ENCODE measurements at regions not wholly inside any gene's neighbourhood (a gene's known extent, or its start where the extent isn't known, plus 50 kb on each side); places are given as distances from the start of the nearest gene placed in this dataset.

GRCh38 chr2:234245945-234246344, 195.4 kb downstream of the SPP2 start:
- no peaks in the 10 kb centered on the region for H3K9me3 Mint-ChIP-seq

GRCh38 chr2:234243871-234244565, 193.5 kb downstream of the SPP2 start:
- Mint-ChIP-seq H3K9me3 (no peaks in the 10 kb centered on the region), H3K4me1 (peaks cover 6% of the 10 kb centered on the region), H3K4me3 (peak overlapping the region; percentile 70), H3K36me3 (ENCODE audit: low read depth) (no peaks in the 10 kb centered on the region), H3K27me3 (no peaks in the 10 kb centered on the region), H3K27ac (peak overlapping the region; percentile 86)
- ATAC-seq (replicated peaks): no peak

More at GRCh38 chr2:234245945-234246344, 195.4 kb downstream of the SPP2 start:
- H3K4me3 Mint-ChIP-seq: no peak overlapping the region
- H3K27ac Mint-ChIP-seq: no peak overlapping the region
- ATAC-seq (replicated peaks): no peak
- no peaks in the 10 kb centered on the region for H3K36me3 Mint-ChIP-seq (ENCODE audit: low read depth)
- peaks cover 6% of the 10 kb centered on the region for H3K4me1 Mint-ChIP-seq
- no peaks in the 10 kb centered on the region for H3K27me3 Mint-ChIP-seq

GRCh38 chr2:234242459-234242836, 191.9 kb downstream of the SPP2 start:
- peaks cover 6% of the 10 kb centered on the region for H3K4me1 Mint-ChIP-seq
- no peak overlapping the region for H3K4me3 Mint-ChIP-seq
- no peak overlapping the region for H3K27ac Mint-ChIP-seq
- no peaks in the 10 kb centered on the region for H3K36me3 Mint-ChIP-seq (ENCODE audit: low read depth)
- ATAC-seq (replicated peaks): no peak
- H3K9me3 Mint-ChIP-seq: no peaks in the 10 kb centered on the region
- no peaks in the 10 kb centered on the region for H3K27me3 Mint-ChIP-seq

- Mint-ChIP-seq H3K27ac (no peak overlapping the region), H3K9me3 (no peaks in the 10 kb centered on the region), H3K4me3 (no peak overlapping the region), H3K36me3 (ENCODE audit: low read depth) (no peaks in the 10 kb centered on the region), H3K27me3 (no peaks in the 10 kb centered on the region), H3K4me1 (peaks cover 6% of the 10 kb centered on the region)
- no peak for ATAC-seq (replicated peaks)
These were observed 191.4 kb downstream of the SPP2 start for GRCh38 chr2:234241656-234242458.

GRCh38 chr2:234240917-234241316, 190.4 kb downstream of the SPP2 start:
- no peaks in the 10 kb centered on the region for H3K27me3 Mint-ChIP-seq
- ATAC-seq (replicated peaks): no peak
- peaks cover 6% of the 10 kb centered on the region for H3K4me1 Mint-ChIP-seq
- no peaks in the 10 kb centered on the region for H3K9me3 Mint-ChIP-seq
- no peak overlapping the region for H3K27ac Mint-ChIP-seq
- no peaks in the 10 kb centered on the region for H3K36me3 Mint-ChIP-seq (ENCODE audit: low read depth)
- no peak overlapping the region for H3K4me3 Mint-ChIP-seq

- ATAC-seq (replicated peaks): no peak
- Mint-ChIP-seq H3K36me3 (ENCODE audit: low read depth) (no peaks in the 10 kb centered on the region), H3K4me3 (no peak overlapping the region), H3K27me3 (no peaks in the 10 kb centered on the region), H3K4me1 (no peaks in the 10 kb centered on the region), H3K27ac (no peak overlapping the region), H3K9me3 (no peaks in the 10 kb centered on the region)
These were observed 184.7 kb downstream of the SPP2 start for GRCh38 chr2:234235191-234235590.

- H3K36me3 Mint-ChIP-seq (ENCODE audit: low read depth): no peaks in the 10 kb centered on the region
- no peak overlapping the region for H3K4me3 Mint-ChIP-seq
- no peaks in the 10 kb centered on the region for H3K27me3 Mint-ChIP-seq
- H3K27ac Mint-ChIP-seq: no peak overlapping the region
- H3K9me3 Mint-ChIP-seq: no peaks in the 10 kb centered on the region
- no peaks in the 10 kb centered on the region for H3K4me1 Mint-ChIP-seq
- no peak for ATAC-seq (replicated peaks)
These were observed 181.0 kb downstream of the SPP2 start for GRCh38 chr2:234231460-234231859.

GRCh38 chr2:234219046-234219310, 168.5 kb downstream of the SPP2 start:
- H3K9me3 Mint-ChIP-seq: peaks cover 3% of the 10 kb centered on the region
- no peak overlapping the region for H3K27ac Mint-ChIP-seq
- H3K27me3 Mint-ChIP-seq: no peaks in the 10 kb centered on the region
- no peak overlapping the region for H3K4me3 Mint-ChIP-seq
- H3K36me3 Mint-ChIP-seq (ENCODE audit: low read depth): no peaks in the 10 kb centered on the region
- H3K4me1 Mint-ChIP-seq: peaks cover 23% of the 10 kb centered on the region
- no peak for ATAC-seq (replicated peaks)

GRCh38 chr2:234218266-234219045, 168.0 kb downstream of the SPP2 start:
- no peaks in the 10 kb centered on the region for H3K27me3 Mint-ChIP-seq
- no peaks in the 10 kb centered on the region for H3K36me3 Mint-ChIP-seq (ENCODE audit: low read depth)
- H3K4me1 Mint-ChIP-seq: peaks cover 23% of the 10 kb centered on the region
- no peak overlapping the region for H3K27ac Mint-ChIP-seq
- H3K4me3 Mint-ChIP-seq: no peak overlapping the region
- peaks cover 3% of the 10 kb centered on the region for H3K9me3 Mint-ChIP-seq
- ATAC-seq (replicated peaks): no peak

- no peak overlapping the region for H3K4me3 Mint-ChIP-seq
- H3K9me3 Mint-ChIP-seq: no peaks in the 10 kb centered on the region
- no peaks in the 10 kb centered on the region for H3K36me3 Mint-ChIP-seq (ENCODE audit: low read depth)
- peak overlapping the region; percentile 11 for H3K27ac Mint-ChIP-seq
- no peaks in the 10 kb centered on the region for H3K27me3 Mint-ChIP-seq
- H3K4me1 Mint-ChIP-seq: peaks cover 6% of the 10 kb centered on the region
- no peak for ATAC-seq (replicated peaks)
These were observed 162.0 kb downstream of the SPP2 start for GRCh38 chr2:234212534-234212933.

- Mint-ChIP-seq H3K4me1 (peaks cover 4% of the 10 kb centered on the region), H3K36me3 (ENCODE audit: low read depth) (no peaks in the 10 kb centered on the region), H3K27me3 (no peaks in the 10 kb centered on the region), H3K9me3 (no peaks in the 10 kb centered on the region), H3K27ac (peak overlapping the region; percentile 11), H3K4me3 (no peak overlapping the region)
- ATAC-seq (replicated peaks): no peak
These were observed 161.3 kb downstream of the SPP2 start for GRCh38 chr2:234211797-234212196.

- no peaks in the 10 kb centered on the region for H3K4me1 Mint-ChIP-seq
- no peak overlapping the region for H3K4me3 Mint-ChIP-seq
- ATAC-seq (replicated peaks): no peak
- H3K36me3 Mint-ChIP-seq (ENCODE audit: low read depth): no peaks in the 10 kb centered on the region
- no peaks in the 10 kb centered on the region for H3K9me3 Mint-ChIP-seq
- no peak overlapping the region for H3K27ac Mint-ChIP-seq
- no peaks in the 10 kb centered on the region for H3K27me3 Mint-ChIP-seq
These were observed 156.2 kb downstream of the SPP2 start for GRCh38 chr2:234206738-234207137.

GRCh38 chr2:234204480-234204879, 154.0 kb downstream of the SPP2 start:
- H3K4me3 Mint-ChIP-seq: no peak overlapping the region
- no peaks in the 10 kb centered on the region for H3K9me3 Mint-ChIP-seq
- H3K4me1 Mint-ChIP-seq: no peaks in the 10 kb centered on the region
- H3K27me3 Mint-ChIP-seq: no peaks in the 10 kb centered on the region
- H3K36me3 Mint-ChIP-seq (ENCODE audit: low read depth): no peaks in the 10 kb centered on the region
- no peak overlapping the region for H3K27ac Mint-ChIP-seq
- ATAC-seq (replicated peaks): no peak

- Mint-ChIP-seq H3K4me1 (no peaks in the 10 kb centered on the region), H3K27ac (peak overlapping the region; percentile 20), H3K9me3 (no peaks in the 10 kb centered on the region), H3K4me3 (no peak overlapping the region), H3K36me3 (ENCODE audit: low read depth) (no peaks in the 10 kb centered on the region), H3K27me3 (peaks cover 1% of the 10 kb centered on the region)
- ATAC-seq (replicated peaks): peak; percentile 89
These were observed 152.9 kb downstream of the SPP2 start for GRCh38 chr2:234203135-234203984.

Data from activated T-helper 17 cell treated with anti-CD3 and anti-CD28 coated beads, Interleukin-2, amount 50 U/mL, for 72 hours (primary cell).